GM18951 (cell line): ENCODE measurements at regions not wholly inside any gene's neighbourhood (a gene's known extent, or its start where the extent isn't known, plus 50 kb on each side); places are given as distances from the start of the nearest gene placed in this dataset.
"Not testable (repeated sequence)": the region's sequence is repeated elsewhere in the genome, so short reads cannot be mapped to it uniquely, and the experiment has no call there.

ENCODE experiments used
- POLR2A ChIP-seq: IDR thresholded peaks from 4 replicates; pipeline ENCODE4 v1.6.1; 2011; ENCODE audit warnings: mild to moderate bottlenecking; ENCODE audit not compliant: insufficient read length, insufficient read depth; ENCODE audit errors: extremely low read depth
- in situ Hi-C: fragments of 300-500 bp; cut with MboI; formaldehyde crosslinking; loops from one replicate; pipeline ENCODE4 v1.12.0; 2022; ENCODE audit warnings: low sequenced_read_pairs, mixed read lengths, inconsistent platforms; ENCODE audit not compliant: unreplicated experiment

GRCh38 chr6:148005806-148006205 is 336.8 kb upstream of the SASH1 start:
- in situ Hi-C loops: no loop called here
- TF ChIP-seq POLR2A: no peak

- in situ Hi-C loops: not testable (repeated sequence)
Observed at GRCh38 chr6:148010516-148010915, 332.1 kb upstream of the SASH1 start.

- in situ Hi-C loops: no loop called here
- no peak for TF ChIP-seq POLR2A
Observed at GRCh38 chr6:148016013-148016412, 326.6 kb upstream of the SASH1 start.

- no peak for TF ChIP-seq POLR2A
- in situ Hi-C loops: no loop called here
Observed at GRCh38 chr6:148021165-148021564, 321.5 kb upstream of the SASH1 start.

- in situ Hi-C loops: no loop called here
- no peak for TF ChIP-seq POLR2A
Observed at GRCh38 chr6:148021699-148022098, 320.9 kb upstream of the SASH1 start.

- in situ Hi-C loops: not testable (repeated sequence)
Observed at GRCh38 chr6:148022279-148022678, 320.4 kb upstream of the SASH1 start.

GRCh38 chr6:148027201-148027600 is 315.4 kb upstream of the SASH1 start:
- in situ Hi-C loops: no loop called here
- TF ChIP-seq POLR2A: no peak

- no peak for TF ChIP-seq POLR2A
- in situ Hi-C loops: no loop called here
Observed at GRCh38 chr6:148035806-148036390, 306.7 kb upstream of the SASH1 start.

- TF ChIP-seq POLR2A: no peak
- in situ Hi-C loops: no loop called here
Observed at GRCh38 chr6:148037496-148037895, 305.1 kb upstream of the SASH1 start.

- in situ Hi-C loops: no loop called here
- no peak for TF ChIP-seq POLR2A
Observed at GRCh38 chr6:148041546-148041945, 301.1 kb upstream of the SASH1 start.

GRCh38 chr6:148042536-148042935 is 300.1 kb upstream of the SASH1 start:
- in situ Hi-C loops: no loop called here
- TF ChIP-seq POLR2A: no peak

- in situ Hi-C loops: no loop called here
- TF ChIP-seq POLR2A: no peak
Observed at GRCh38 chr6:148044261-148044751, 298.3 kb upstream of the SASH1 start.

GRCh38 chr6:148044921-148045320 is 297.7 kb upstream of the SASH1 start:
- in situ Hi-C loops: no loop called here
- no peak for TF ChIP-seq POLR2A

- in situ Hi-C loops: no loop called here
- no peak for TF ChIP-seq POLR2A
Observed at GRCh38 chr6:148053209-148053608, 289.4 kb upstream of the SASH1 start.

GRCh38 chr6:148053796-148054195 is 288.8 kb upstream of the SASH1 start:
- no peak for TF ChIP-seq POLR2A
- in situ Hi-C loops: no loop called here

- no peak for TF ChIP-seq POLR2A
- in situ Hi-C loops: no loop called here
Observed at GRCh38 chr6:148054219-148054618, 288.4 kb upstream of the SASH1 start.
